C4-2B (cell line): ENCODE measurements at regions not wholly inside any gene's neighbourhood (a gene's known extent, or its start where the extent isn't known, plus 50 kb on each side); places are given as distances from the start of the nearest gene placed in this dataset.
"Not testable (repeated sequence)": the region's sequence is repeated elsewhere in the genome, so short reads cannot be mapped to it uniquely, and the experiment has no call there.

ENCODE experiments used
- ZFX ChIP-seq: fragments of 450-650 bp; IDR thresholded peaks from 2 replicates; pipeline ENCODE4 v1.6.1; 2017
- TF ChIP-seq, protein P1 (sequence below): fragments of 450-650 bp; conservative IDR thresholded peaks from 2 replicates; pipeline ENCODE4 v1.5.1; 2017; ENCODE audit warnings: mild to moderate bottlenecking

DNA sequence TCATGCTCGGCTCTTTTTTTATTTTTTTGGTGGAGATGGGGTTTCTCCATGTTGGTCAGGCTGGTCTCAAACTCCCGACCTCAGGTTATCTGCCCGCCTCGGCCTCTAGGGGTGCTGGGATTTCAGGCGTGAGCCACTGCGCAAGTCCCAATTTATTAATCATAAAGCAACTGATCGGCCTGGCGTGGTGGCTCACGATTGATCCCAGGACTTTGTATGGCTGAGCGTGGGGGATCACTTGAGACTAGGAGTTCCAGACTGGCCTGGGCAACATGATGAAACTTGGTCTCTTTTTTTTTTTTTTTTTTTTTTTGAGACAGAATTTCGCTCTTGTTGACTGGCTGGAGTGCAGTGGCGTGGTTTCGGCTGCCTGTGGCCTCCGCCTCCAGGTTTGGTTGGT, 139.8 kb downstream of the GOLGA6L22 start:
- TF ChIP-seq, protein P1, sequence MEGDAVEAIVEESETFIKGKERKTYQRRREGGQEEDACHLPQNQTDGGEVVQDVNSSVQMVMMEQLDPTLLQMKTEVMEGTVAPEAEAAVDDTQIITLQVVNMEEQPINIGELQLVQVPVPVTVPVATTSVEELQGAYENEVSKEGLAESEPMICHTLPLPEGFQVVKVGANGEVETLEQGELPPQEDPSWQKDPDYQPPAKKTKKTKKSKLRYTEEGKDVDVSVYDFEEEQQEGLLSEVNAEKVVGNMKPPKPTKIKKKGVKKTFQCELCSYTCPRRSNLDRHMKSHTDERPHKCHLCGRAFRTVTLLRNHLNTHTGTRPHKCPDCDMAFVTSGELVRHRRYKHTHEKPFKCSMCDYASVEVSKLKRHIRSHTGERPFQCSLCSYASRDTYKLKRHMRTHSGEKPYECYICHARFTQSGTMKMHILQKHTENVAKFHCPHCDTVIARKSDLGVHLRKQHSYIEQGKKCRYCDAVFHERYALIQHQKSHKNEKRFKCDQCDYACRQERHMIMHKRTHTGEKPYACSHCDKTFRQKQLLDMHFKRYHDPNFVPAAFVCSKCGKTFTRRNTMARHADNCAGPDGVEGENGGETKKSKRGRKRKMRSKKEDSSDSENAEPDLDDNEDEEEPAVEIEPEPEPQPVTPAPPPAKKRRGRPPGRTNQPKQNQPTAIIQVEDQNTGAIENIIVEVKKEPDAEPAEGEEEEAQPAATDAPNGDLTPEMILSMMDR: not testable (repeated sequence)
- not testable (repeated sequence) for TF ChIP-seq ZFX
